ENCODE measurements at regions not wholly inside any gene's neighbourhood (a gene's known extent, or its start where the extent isn't known, plus 50 kb on each side); places are given as distances from the start of the nearest gene placed in this dataset.

- no peak overlapping the region for H3K27ac ChIP-seq
- TF ChIP-seq ZFX (IDR thresholded peaks at IDR 0.05), result no peak
- no peak for TF ChIP-seq CTCF (conservative IDR thresholded peaks at IDR 0.05)
Measured at GRCh38 chr5:133790898-133791297, 177.5 kb downstream of the C5orf15 start.

- H3K27ac ChIP-seq, result no peak overlapping the region
- no peak for TF ChIP-seq CTCF (conservative IDR thresholded peaks at IDR 0.05)
- TF ChIP-seq ZFX (IDR thresholded peaks at IDR 0.05), result no peak
Measured at GRCh38 chr5:133789428-133789827, 177.1 kb upstream of the FSTL4 start.

- TF ChIP-seq CTCF (conservative IDR thresholded peaks at IDR 0.05), result no peak
- TF ChIP-seq ZFX (IDR thresholded peaks at IDR 0.05), result no peak
- H3K27ac ChIP-seq, result no peak overlapping the region
Measured at GRCh38 chr5:133788121-133788520, 175.8 kb upstream of the FSTL4 start.

GRCh38 chr5:133786420-133786819 lies 174.1 kb upstream of the FSTL4 start:
- TF ChIP-seq ZFX (IDR thresholded peaks at IDR 0.05) (no peak), CTCF (conservative IDR thresholded peaks at IDR 0.05) (no peak)
- no peak overlapping the region for H3K27ac ChIP-seq

- H3K27ac ChIP-seq, result no peak overlapping the region
- TF ChIP-seq CTCF (conservative IDR thresholded peaks at IDR 0.05) (no peak), ZFX (IDR thresholded peaks at IDR 0.05) (no peak)
Measured at GRCh38 chr5:133785182-133785581, 172.8 kb upstream of the FSTL4 start.

GRCh38 chr5:133783481-133783880 lies 171.1 kb upstream of the FSTL4 start:
- TF ChIP-seq ZFX (IDR thresholded peaks at IDR 0.05) (no peak), CTCF (conservative IDR thresholded peaks at IDR 0.05) (no peak)
- no peak overlapping the region for H3K27ac ChIP-seq

- H3K27ac ChIP-seq, result no peak overlapping the region
- TF ChIP-seq ZFX (IDR thresholded peaks at IDR 0.05) (no peak), CTCF (conservative IDR thresholded peaks at IDR 0.05) (no peak)
Measured at GRCh38 chr5:133782736-133783135, 170.4 kb upstream of the FSTL4 start.
